ENCODE measurements at regions not wholly inside any gene's neighbourhood (a gene's known extent, or its start where the extent isn't known, plus 50 kb on each side); places are given as distances from the start of the nearest gene placed in this dataset.

GRCh38 chr2:133668547-133668946 is 100.3 kb upstream of the NCKAP5 start:
- no peaks in the 10 kb centered on the region for H3K36me3 Mint-ChIP-seq (ENCODE audit: insufficient read depth, unreplicated experiment)
- Histone ChIP-seq H3K9me3 (peaks cover 5% of the 10 kb centered on the region; the same call in 1 of the 2 replicates), H3K4me3 (ENCODE audit: low read depth, low read length) (no peak overlapping the region), H3K27me3 (replicated peaks; ENCODE audit: control insufficient read depth, insufficient read depth, low read length) (no peaks in the 10 kb centered on the region), H3K36me3 (ENCODE audit: control insufficient read depth, insufficient read depth, low read length) (no peaks in the 10 kb centered on the region), H3K4me1 (no peaks in the 10 kb centered on the region)
- H3K9me3 Mint-ChIP-seq (ENCODE audit: unreplicated experiment), result no peaks in the 10 kb centered on the region
- H3K4me1 Mint-ChIP-seq (ENCODE audit: low read depth, unreplicated experiment), result no peaks in the 10 kb centered on the region
- ChIA-PET CTCF (no interaction called here), POLR2A (no interaction called here)
- BruUV-seq (replicated peaks), result no TSS peak
- TF ChIP-seq CTCF (IDR thresholded peaks at IDR 0.05; ENCODE audit: insufficient read depth in 1 of 2, low read depth in 1 of 2, low read length in 1 of 2, severe bottlenecking in 1 of 2, unreplicated experiment in 1 of 2), result no peak
- H3K4me3 Mint-ChIP-seq (ENCODE audit: unreplicated experiment), result no peak overlapping the region
- no peak for DNase-seq
- no peaks in the 10 kb centered on the region for H3K27me3 Mint-ChIP-seq (ENCODE audit: insufficient read depth, unreplicated experiment)
- H3K27ac Mint-ChIP-seq (ENCODE audit: unreplicated experiment), result no peak overlapping the region
- intact Hi-C loops (cut with micrococcal nuclease; ENCODE audit: unreplicated experiment), result no loop called here

- POLR2A ChIA-PET, result no interaction called here
Observed at GRCh38 chr2:133673305-133673905, 105.1 kb upstream of the NCKAP5 start.

GRCh38 chr2:133674066-133674432 is 105.8 kb upstream of the NCKAP5 start:
- Histone ChIP-seq H3K4me1 (0 out of 2 replicates have a peak, but pooled peaks cover 5% of the 10 kb centered on the region), H3K4me3 (ENCODE audit: low read depth, low read length) (no peak overlapping the region), H3K27me3 (replicated peaks; ENCODE audit: control insufficient read depth, insufficient read depth, low read length) (no peaks in the 10 kb centered on the region), H3K9me3 (no peaks in the 10 kb centered on the region; the same call in 1 of the 2 replicates), H3K36me3 (ENCODE audit: control insufficient read depth, insufficient read depth, low read length) (no peaks in the 10 kb centered on the region)
- H3K4me3 Mint-ChIP-seq (ENCODE audit: unreplicated experiment), result peak overlapping the region; percentile 67
- intact Hi-C loops (cut with micrococcal nuclease; ENCODE audit: unreplicated experiment), result loop anchor here (1.0 kb wide), 1 partner anchor 10 kb away; no protein-coding TSS in a partner anchor
- no peak overlapping the region for H3K27ac Mint-ChIP-seq (ENCODE audit: unreplicated experiment)
- H3K9me3 Mint-ChIP-seq (ENCODE audit: unreplicated experiment), result no peaks in the 10 kb centered on the region
- no peaks in the 10 kb centered on the region for H3K27me3 Mint-ChIP-seq (ENCODE audit: insufficient read depth, unreplicated experiment)
- no TSS peak for BruUV-seq (replicated peaks)
- H3K36me3 Mint-ChIP-seq (ENCODE audit: insufficient read depth, unreplicated experiment), result no peaks in the 10 kb centered on the region
- no peak for DNase-seq
- ChIA-PET POLR2A (no interaction called here), CTCF (no interaction called here)
- no peak for TF ChIP-seq CTCF (IDR thresholded peaks at IDR 0.05; ENCODE audit: insufficient read depth in 1 of 2, low read depth in 1 of 2, low read length in 1 of 2, severe bottlenecking in 1 of 2, unreplicated experiment in 1 of 2)
- peaks cover 15% of the 10 kb centered on the region for H3K4me1 Mint-ChIP-seq (ENCODE audit: low read depth, unreplicated experiment)

More at GRCh38 chr2:133673305-133673905, 105.1 kb upstream of the NCKAP5 start:
- BruUV-seq (replicated peaks), result no TSS peak
- intact Hi-C loops (cut with micrococcal nuclease; ENCODE audit: unreplicated experiment), result no loop called here
- no peak for DNase-seq
- no peaks in the 10 kb centered on the region for H3K9me3 Mint-ChIP-seq (ENCODE audit: unreplicated experiment)
- peaks cover 5% of the 10 kb centered on the region; the same call in 1 of the 2 replicates for H3K9me3 ChIP-seq
- H3K4me1 Mint-ChIP-seq (ENCODE audit: low read depth, unreplicated experiment), result peaks cover 15% of the 10 kb centered on the region
- H3K27me3 Mint-ChIP-seq (ENCODE audit: insufficient read depth, unreplicated experiment), result no peaks in the 10 kb centered on the region
- CTCF ChIA-PET, result no interaction called here
- no peak overlapping the region for H3K27ac Mint-ChIP-seq (ENCODE audit: unreplicated experiment)
- H3K4me1 ChIP-seq, result 0 out of 2 replicates have a peak, but pooled peaks cover 5% of the 10 kb centered on the region
- no peaks in the 10 kb centered on the region for H3K36me3 Mint-ChIP-seq (ENCODE audit: insufficient read depth, unreplicated experiment)
- no peak overlapping the region for H3K4me3 ChIP-seq (ENCODE audit: low read depth, low read length)
- H3K36me3 ChIP-seq (ENCODE audit: control insufficient read depth, insufficient read depth, low read length), result no peaks in the 10 kb centered on the region
- no peak overlapping the region for H3K4me3 Mint-ChIP-seq (ENCODE audit: unreplicated experiment)
- no peaks in the 10 kb centered on the region for H3K27me3 ChIP-seq (replicated peaks; ENCODE audit: control insufficient read depth, insufficient read depth, low read length)
- no peak for TF ChIP-seq CTCF (IDR thresholded peaks at IDR 0.05; ENCODE audit: insufficient read depth in 1 of 2, low read depth in 1 of 2, low read length in 1 of 2, severe bottlenecking in 1 of 2, unreplicated experiment in 1 of 2)
